Activated CD8-positive, alpha-beta T cell treated with anti-CD3 and anti-CD28 coated beads for 36 hours (primary cell): ENCODE measurements at regions not wholly inside any gene's neighbourhood (a gene's known extent, or its start where the extent isn't known, plus 50 kb on each side); places are given as distances from the start of the nearest gene placed in this dataset.

Experiments
- ATAC-seq: fragments of 200-7000 bp; cut with Tn5 transposase; one replicate; pipeline ENCODE4 v1.10.0; 2021; ENCODE audit warnings: mild to moderate bottlenecking, moderate library complexity
- CTCF ChIA-PET: fragments of 350-600 bp; sonication (Branson Sonifier 250); formaldehyde crosslinking; loops from one replicate; lab custom pipeline; 2021; ENCODE audit warnings: antibody characterized with exemption; lab: Charles Lee
- POLR2A ChIA-PET: fragments of 350-600 bp; sonication (Branson Sonifier 250); formaldehyde crosslinking; loops from one replicate; lab custom pipeline; 2021; ENCODE audit warnings: antibody characterized with exemption; lab: Charles Lee
- DNase-seq: peaks from one replicate; pipeline ENCODE4 v3.0.0-alpha.2; 2020
- H3K27ac Mint-ChIP-seq: one replicate; pipeline ENCODE4 v1.8.0; 2021; ENCODE audit warnings: mild to moderate bottlenecking, mixed read lengths
- H3K27me3 Mint-ChIP-seq: one replicate; pipeline ENCODE4 v1.8.0; 2021; ENCODE audit warnings: mixed read lengths
- H3K36me3 Mint-ChIP-seq: one replicate; pipeline ENCODE4 v1.8.0; 2021; ENCODE audit warnings: low read depth, mixed read lengths
- H3K4me1 Mint-ChIP-seq: one replicate; pipeline ENCODE4 v1.8.0; 2021; ENCODE audit warnings: low read depth, mixed read lengths
- H3K4me3 Mint-ChIP-seq: one replicate; pipeline ENCODE4 v1.8.0; 2021; ENCODE audit warnings: mild to moderate bottlenecking, moderate library complexity, mixed read lengths
- H3K9me3 Mint-ChIP-seq: one replicate; pipeline ENCODE4 v1.8.0; 2021; ENCODE audit warnings: mixed read lengths
- CTCF ChIP-seq: fragments of 200-600 bp; IDR thresholded peaks from one replicate; pipeline ENCODE4 v1.8.0; 2022; ENCODE audit warnings: antibody characterized with exemption, mild to moderate bottlenecking
- intact Hi-C: fragments of 100-400 bp; cut with micrococcal nuclease; formaldehyde crosslinking; loops from one replicate; pipeline ENCODE4 v1.10.0; 2022

GRCh38 chr3:182052757-182053156 lies 341.0 kb downstream of the SOX2 start:
- H3K4me3 Mint-ChIP-seq, result no peak overlapping the region
- ATAC-seq, result no peak
- no peaks in the 10 kb centered on the region for H3K27me3 Mint-ChIP-seq
- ChIA-PET CTCF (no interaction called here), POLR2A (no interaction called here)
- TF ChIP-seq CTCF, result no peak
- H3K36me3 Mint-ChIP-seq, result no peaks in the 10 kb centered on the region
- DNase-seq, result no peak
- H3K4me1 Mint-ChIP-seq, result no peaks in the 10 kb centered on the region
- intact Hi-C loops, result no loop called here
- H3K9me3 Mint-ChIP-seq, result no peaks in the 10 kb centered on the region
- H3K27ac Mint-ChIP-seq, result no peak overlapping the region

- no peak for ATAC-seq
- intact Hi-C loops, result no loop called here
- CTCF ChIA-PET, result no interaction called here
- Mint-ChIP-seq H3K27ac (no peak overlapping the region), H3K4me1 (no peaks in the 10 kb centered on the region), H3K9me3 (no peaks in the 10 kb centered on the region), H3K4me3 (no peak overlapping the region), H3K36me3 (no peaks in the 10 kb centered on the region), H3K27me3 (no peaks in the 10 kb centered on the region)
- no peak for TF ChIP-seq CTCF
- POLR2A ChIA-PET, result no interaction called here
- no peak for DNase-seq
Measured at GRCh38 chr3:182058488-182058887, 346.8 kb downstream of the SOX2 start.

GRCh38 chr3:182063742-182064141 lies 352.0 kb downstream of the SOX2 start:
- H3K4me1 Mint-ChIP-seq, result no peaks in the 10 kb centered on the region
- H3K36me3 Mint-ChIP-seq, result no peaks in the 10 kb centered on the region
- no peaks in the 10 kb centered on the region for H3K9me3 Mint-ChIP-seq
- ChIA-PET POLR2A (no interaction called here), CTCF (no interaction called here)
- no peak overlapping the region for H3K27ac Mint-ChIP-seq
- no peak for TF ChIP-seq CTCF
- DNase-seq (no peak), ATAC-seq (no peak)
- intact Hi-C loops, result no loop called here
- H3K4me3 Mint-ChIP-seq, result no peak overlapping the region
- no peaks in the 10 kb centered on the region for H3K27me3 Mint-ChIP-seq

GRCh38 chr3:182067423-182067822 lies 355.7 kb downstream of the SOX2 start:
- POLR2A ChIA-PET, result no interaction called here
- Mint-ChIP-seq H3K9me3 (no peaks in the 10 kb centered on the region), H3K27me3 (no peaks in the 10 kb centered on the region), H3K4me3 (no peak overlapping the region), H3K27ac (no peak overlapping the region), H3K4me1 (no peaks in the 10 kb centered on the region), H3K36me3 (no peaks in the 10 kb centered on the region)
- ATAC-seq (no peak), DNase-seq (no peak)
- CTCF ChIA-PET, result no interaction called here
- TF ChIP-seq CTCF, result no peak
- intact Hi-C loops, result no loop called here

GRCh38 chr3:182078316-182078715 lies 366.6 kb downstream of the SOX2 start:
- Mint-ChIP-seq H3K9me3 (no peaks in the 10 kb centered on the region), H3K27ac (no peak overlapping the region), H3K36me3 (no peaks in the 10 kb centered on the region), H3K4me3 (no peak overlapping the region), H3K27me3 (no peaks in the 10 kb centered on the region), H3K4me1 (no peaks in the 10 kb centered on the region)
- DNase-seq, result no peak
- no peak for ATAC-seq
- POLR2A ChIA-PET, result no interaction called here
- intact Hi-C loops, result no loop called here
- CTCF ChIA-PET, result no interaction called here
- TF ChIP-seq CTCF, result no peak
